ENCODE measurements at regions not wholly inside any gene's neighbourhood (a gene's known extent, or its start where the extent isn't known, plus 50 kb on each side); places are given as distances from the start of the nearest gene placed in this dataset.

- intact Hi-C loops (cut with micrococcal nuclease) = no loop called here
- Histone ChIP-seq H3K36me3 (no peaks in the 10 kb centered on the region), H3K4me1 (no peaks in the 10 kb centered on the region), H3K9me3 (replicated peaks) (peaks cover 26% of the 10 kb centered on the region), H3K27ac (replicated peaks) (no peak overlapping the region), H3K27me3 (ENCODE audit: low read depth) (peaks cover 69% of the 10 kb centered on the region), H3K4me3 (no peak overlapping the region)
- no peak for DNase-seq
- TF ChIP-seq CTCF (IDR thresholded peaks at IDR 0.05; ENCODE audit: borderline replicate concordance) = no peak
These were observed 95.9 kb upstream of the LEP start for GRCh38 chr7:128145191-128145590.

- Histone ChIP-seq H3K27ac (replicated peaks) (no peak overlapping the region), H3K36me3 (no peaks in the 10 kb centered on the region), H3K9me3 (replicated peaks) (peaks cover 18% of the 10 kb centered on the region)
These were observed 95.0 kb upstream of the LEP start for GRCh38 chr7:128146052-128146451.

GRCh38 chr7:128148676-128149075, 92.4 kb upstream of the LEP start:
- no peak for TF ChIP-seq CTCF (IDR thresholded peaks at IDR 0.05; ENCODE audit: borderline replicate concordance)
- intact Hi-C loops (cut with micrococcal nuclease) = no loop called here
- no peak for DNase-seq
- Histone ChIP-seq H3K36me3 (no peaks in the 10 kb centered on the region), H3K4me1 (no peaks in the 10 kb centered on the region), H3K27ac (replicated peaks) (no peak overlapping the region), H3K4me3 (no peak overlapping the region), H3K9me3 (replicated peaks) (peaks cover 6% of the 10 kb centered on the region), H3K27me3 (ENCODE audit: low read depth) (peaks cover 76% of the 10 kb centered on the region)

More at GRCh38 chr7:128146052-128146451, 95.0 kb upstream of the LEP start:
- no peaks in the 10 kb centered on the region for H3K4me1 ChIP-seq
- no peak for TF ChIP-seq CTCF (IDR thresholded peaks at IDR 0.05; ENCODE audit: borderline replicate concordance)
- H3K4me3 ChIP-seq = no peak overlapping the region
- H3K27me3 ChIP-seq (ENCODE audit: low read depth) = peaks cover 69% of the 10 kb centered on the region
- intact Hi-C loops (cut with micrococcal nuclease) = no loop called here
- no peak for DNase-seq

- Histone ChIP-seq H3K36me3 (no peaks in the 10 kb centered on the region), H3K4me1 (no peaks in the 10 kb centered on the region), H3K4me3 (no peak overlapping the region), H3K9me3 (replicated peaks) (no peaks in the 10 kb centered on the region), H3K27ac (replicated peaks) (no peak overlapping the region), H3K27me3 (ENCODE audit: low read depth) (peaks cover 89% of the 10 kb centered on the region)
- intact Hi-C loops (cut with micrococcal nuclease) = no loop called here
- no peak for DNase-seq
- TF ChIP-seq CTCF (IDR thresholded peaks at IDR 0.05; ENCODE audit: borderline replicate concordance) = no peak
These were observed 90.7 kb upstream of the LEP start for GRCh38 chr7:128150223-128150865.

- H3K27ac ChIP-seq (replicated peaks) = no peak overlapping the region
- DNase-seq = no peak
- H3K4me1 ChIP-seq = no peaks in the 10 kb centered on the region
- no peaks in the 10 kb centered on the region for H3K9me3 ChIP-seq (replicated peaks)
- intact Hi-C loops (cut with micrococcal nuclease) = no loop called here
- H3K4me3 ChIP-seq = no peak overlapping the region
- no peaks in the 10 kb centered on the region for H3K36me3 ChIP-seq
- no peak for TF ChIP-seq CTCF (IDR thresholded peaks at IDR 0.05; ENCODE audit: borderline replicate concordance)
- H3K27me3 ChIP-seq (ENCODE audit: low read depth) = peaks cover 95% of the 10 kb centered on the region
These were observed 89.4 kb upstream of the LEP start for GRCh38 chr7:128151635-128152034.
